ENCODE measurements at regions not wholly inside any gene's neighbourhood (a gene's known extent, or its start where the extent isn't known, plus 50 kb on each side); places are given as distances from the start of the nearest gene placed in this dataset.

DNA sequence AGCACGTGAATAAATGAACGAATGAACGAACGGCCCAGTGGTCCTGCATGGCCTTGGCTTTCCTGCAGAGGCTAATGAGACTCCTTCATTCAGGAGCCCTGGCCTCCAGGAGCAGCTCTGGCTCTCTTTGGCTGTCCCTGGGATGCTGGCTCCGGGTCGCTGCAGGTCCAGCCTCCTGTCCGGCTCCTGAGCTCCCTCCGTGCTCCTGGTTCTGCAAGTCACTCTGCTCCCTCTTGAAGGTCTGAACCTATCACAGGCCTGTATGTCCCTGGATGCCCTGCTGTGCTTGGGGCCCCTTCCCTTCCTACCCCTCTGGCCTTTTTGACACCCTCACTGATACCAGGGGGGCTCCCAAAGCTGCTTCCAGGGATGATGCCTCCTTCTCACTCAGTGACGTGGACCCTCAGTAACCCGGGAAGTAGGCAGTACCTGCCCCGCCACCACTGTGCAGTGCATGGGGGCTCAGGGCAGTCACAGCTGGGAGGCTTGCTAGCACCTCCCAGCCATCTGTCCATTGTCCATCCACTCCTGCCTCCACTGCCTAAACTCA, 133.7 kb upstream of the C14orf180 start:
- TF ChIP-seq, protein P1, sequence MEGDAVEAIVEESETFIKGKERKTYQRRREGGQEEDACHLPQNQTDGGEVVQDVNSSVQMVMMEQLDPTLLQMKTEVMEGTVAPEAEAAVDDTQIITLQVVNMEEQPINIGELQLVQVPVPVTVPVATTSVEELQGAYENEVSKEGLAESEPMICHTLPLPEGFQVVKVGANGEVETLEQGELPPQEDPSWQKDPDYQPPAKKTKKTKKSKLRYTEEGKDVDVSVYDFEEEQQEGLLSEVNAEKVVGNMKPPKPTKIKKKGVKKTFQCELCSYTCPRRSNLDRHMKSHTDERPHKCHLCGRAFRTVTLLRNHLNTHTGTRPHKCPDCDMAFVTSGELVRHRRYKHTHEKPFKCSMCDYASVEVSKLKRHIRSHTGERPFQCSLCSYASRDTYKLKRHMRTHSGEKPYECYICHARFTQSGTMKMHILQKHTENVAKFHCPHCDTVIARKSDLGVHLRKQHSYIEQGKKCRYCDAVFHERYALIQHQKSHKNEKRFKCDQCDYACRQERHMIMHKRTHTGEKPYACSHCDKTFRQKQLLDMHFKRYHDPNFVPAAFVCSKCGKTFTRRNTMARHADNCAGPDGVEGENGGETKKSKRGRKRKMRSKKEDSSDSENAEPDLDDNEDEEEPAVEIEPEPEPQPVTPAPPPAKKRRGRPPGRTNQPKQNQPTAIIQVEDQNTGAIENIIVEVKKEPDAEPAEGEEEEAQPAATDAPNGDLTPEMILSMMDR (IDR thresholded peaks at IDR 0.05), result no peak
- TF ChIP-seq POLR2A (IDR thresholded peaks at IDR 0.05), result no peak
